Gastrocnemius medialis (tissue), 4 donors: ENCODE measurements at regions not wholly inside any gene's neighbourhood (a gene's known extent, or its start where the extent isn't known, plus 50 kb on each side); places are given as distances from the start of the nearest gene placed in this dataset.

Source experiments
- POLR2A ChIP-seq, 2 donors: fragments of 450-650 bp; IDR thresholded peaks; one replicate each; pipeline ENCODE4 v1.6.1; 2017; ENCODE audit warnings: antibody characterized with exemption in 2 of 2, mild to moderate bottlenecking in 2 of 2, moderate library complexity in 2 of 2
- TF ChIP-seq, protein P1 (sequence below), 5 experiments: fragments of 450-650 bp in 3 of 5; fragments of 200-600 bp in 2 of 5; sonication (generic) in 2 of 5; IDR thresholded peaks in 4 of 5; conservative IDR thresholded peaks in 1 of 5; 1 replicate in 4 of 5; 2 replicates in 1 of 5; pipeline ENCODE4 v1.5.1; 2016 to 2019; ENCODE audit warnings: antibody characterized with exemption in 5 of 5, mild to moderate bottlenecking in 3 of 5, moderate library complexity in 3 of 5

DNA sequence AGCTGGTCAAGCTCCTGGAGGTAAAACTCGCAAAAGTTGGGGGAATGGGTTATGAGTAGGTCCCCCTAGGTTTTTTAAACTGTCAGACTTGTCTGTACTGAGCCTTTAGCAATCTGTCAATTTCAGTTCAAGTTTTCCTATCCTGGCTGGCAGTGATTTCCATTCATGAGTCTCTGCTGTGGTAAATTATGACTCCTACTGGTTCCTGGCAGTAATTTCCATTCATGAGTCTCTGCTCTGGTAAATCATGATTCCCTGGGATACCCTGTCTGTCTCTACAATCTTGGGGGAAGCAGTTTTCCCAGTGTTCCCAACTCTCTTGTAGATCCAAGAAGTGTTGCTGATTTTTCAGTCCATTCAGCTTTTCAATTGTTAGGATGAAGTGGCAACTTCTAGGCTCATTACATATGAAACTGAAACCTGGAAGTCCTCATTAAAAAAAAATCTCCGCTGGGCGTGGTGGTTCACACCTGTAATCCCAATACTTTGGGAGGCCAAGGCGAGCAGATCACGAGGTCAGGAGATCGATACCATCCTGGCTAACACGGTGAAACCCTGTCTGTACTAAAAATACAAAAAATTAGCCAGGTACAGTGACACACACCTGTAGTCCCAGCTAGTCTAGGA, 91.3 kb upstream of the GPBP1 start:
- TF ChIP-seq, protein P1, sequence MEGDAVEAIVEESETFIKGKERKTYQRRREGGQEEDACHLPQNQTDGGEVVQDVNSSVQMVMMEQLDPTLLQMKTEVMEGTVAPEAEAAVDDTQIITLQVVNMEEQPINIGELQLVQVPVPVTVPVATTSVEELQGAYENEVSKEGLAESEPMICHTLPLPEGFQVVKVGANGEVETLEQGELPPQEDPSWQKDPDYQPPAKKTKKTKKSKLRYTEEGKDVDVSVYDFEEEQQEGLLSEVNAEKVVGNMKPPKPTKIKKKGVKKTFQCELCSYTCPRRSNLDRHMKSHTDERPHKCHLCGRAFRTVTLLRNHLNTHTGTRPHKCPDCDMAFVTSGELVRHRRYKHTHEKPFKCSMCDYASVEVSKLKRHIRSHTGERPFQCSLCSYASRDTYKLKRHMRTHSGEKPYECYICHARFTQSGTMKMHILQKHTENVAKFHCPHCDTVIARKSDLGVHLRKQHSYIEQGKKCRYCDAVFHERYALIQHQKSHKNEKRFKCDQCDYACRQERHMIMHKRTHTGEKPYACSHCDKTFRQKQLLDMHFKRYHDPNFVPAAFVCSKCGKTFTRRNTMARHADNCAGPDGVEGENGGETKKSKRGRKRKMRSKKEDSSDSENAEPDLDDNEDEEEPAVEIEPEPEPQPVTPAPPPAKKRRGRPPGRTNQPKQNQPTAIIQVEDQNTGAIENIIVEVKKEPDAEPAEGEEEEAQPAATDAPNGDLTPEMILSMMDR (IDR thresholded peaks at IDR 0.05 in 4 of 5, conservative IDR thresholded peaks at IDR 0.05 in 1 of 5) = no peak
- TF ChIP-seq POLR2A (IDR thresholded peaks at IDR 0.05) = no peak
